ENCODE measurements at regions not wholly inside any gene's neighbourhood (a gene's known extent, or its start where the extent isn't known, plus 50 kb on each side); places are given as distances from the start of the nearest gene placed in this dataset.

GRCh38 chr9:91495450-91495849, 71.8 kb upstream of the NFIL3 start:
- peaks cover 23% of the 10 kb centered on the region for H3K4me1 Mint-ChIP-seq
- Histone ChIP-seq H2AFZ (no peak overlapping the region), H4K20me1 (replicated peaks; ENCODE audit: insufficient read depth) (no peaks in the 10 kb centered on the region), H3K4me2 (peak overlapping the region; percentile 41; the same call in 1 of the 2 replicates), H3F3A (replicated peaks; ENCODE audit: low read depth) (no peaks in the 10 kb centered on the region), H3K4me1 (ENCODE audit: insufficient read depth) (peaks cover 19% of the 10 kb centered on the region), H3K36me3 (ENCODE audit: insufficient read depth) (no peaks in the 10 kb centered on the region), H3K27me3 (ENCODE audit: insufficient read depth) (no peaks in the 10 kb centered on the region), H3K9me2 (ENCODE audit: insufficient read depth) (no peaks in the 10 kb centered on the region), H3K27ac (ENCODE audit: low read depth) (no peak overlapping the region), H3K4me3 (no peak overlapping the region), H3K79me2 (replicated peaks; ENCODE audit: insufficient read depth) (no peaks in the 10 kb centered on the region)
- no peak for ATAC-seq
- TF ChIP-seq EZH2phosphoT487 (IDR thresholded peaks at IDR 0.05; ENCODE audit: unreplicated experiment): no peak
- no peak for TF ChIP-seq ZNF114 (CRISPR knock-in tag; IDR thresholded peaks at IDR 0.05)
- no peak for TF ChIP-seq REST (IDR thresholded peaks at IDR 0.05; ENCODE audit: unreplicated experiment)
- no peak for TF ChIP-seq POLR2AphosphoS5 (IDR thresholded peaks at IDR 0.05; ENCODE audit: low read depth)
- no peak for TF ChIP-seq CREB1 (CRISPR knock-in tag; IDR thresholded peaks at IDR 0.05; ENCODE audit: low read depth)
- TF ChIP-seq EZH2 (IDR thresholded peaks at IDR 0.05; ENCODE audit: low read depth, unreplicated experiment): no peak
- TF ChIP-seq JUNB (IDR thresholded peaks at IDR 0.05; ENCODE audit: unreplicated experiment): no peak
- TF ChIP-seq ZNF331 (CRISPR knock-in tag; IDR thresholded peaks at IDR 0.05; ENCODE audit: low read depth): no peak
- TF ChIP-seq ETS1 (IDR thresholded peaks at IDR 0.05): no peak
- TF ChIP-seq CTCF (conservative IDR thresholded peaks at IDR 0.05; ENCODE audit: low read depth in 2 of 2): no peak
- TF ChIP-seq STAT1 (IDR thresholded peaks at IDR 0.05; ENCODE audit: unreplicated experiment): no peak
- TF ChIP-seq ZNF462 (CRISPR knock-in tag; IDR thresholded peaks at IDR 0.05): no peak
- no peak for TF ChIP-seq NANOG (IDR thresholded peaks at IDR 0.05; ENCODE audit: borderline replicate concordance)
- H3K27me3 Mint-ChIP-seq (ENCODE audit: insufficient read depth, low read depth, poor library complexity): no peaks in the 10 kb centered on the region
- H3K36me3 Mint-ChIP-seq (ENCODE audit: low read depth): no peaks in the 10 kb centered on the region
- no peak for DNase-seq (ENCODE audit: low spot score)
- 0 out of 3 replicates have a peak, but pooled peaks cover 4% of the 10 kb centered on the region for H3K9me3 Mint-ChIP-seq
- no peak overlapping the region for H3K27ac Mint-ChIP-seq
- H3K4me3 Mint-ChIP-seq: no peak overlapping the region
